Stimulated activated CD4-positive, alpha-beta T cell treated with anti-CD3 and anti-CD28 coated beads, Interleukin-2, amount 100 ng/mL, for 24 hours (primary cell): ENCODE measurements at regions not wholly inside any gene's neighbourhood (a gene's known extent, or its start where the extent isn't known, plus 50 kb on each side); places are given as distances from the start of the nearest gene placed in this dataset.

Experiments
- DNase-seq, 2 donors: peaks; one replicate each; pipeline ENCODE4 v3.0.0-alpha.2; 2020

- no peak for DNase-seq
Measured at GRCh38 chr3:148240351-148240750, 457.4 kb upstream of the AGTR1 start.

DNA sequence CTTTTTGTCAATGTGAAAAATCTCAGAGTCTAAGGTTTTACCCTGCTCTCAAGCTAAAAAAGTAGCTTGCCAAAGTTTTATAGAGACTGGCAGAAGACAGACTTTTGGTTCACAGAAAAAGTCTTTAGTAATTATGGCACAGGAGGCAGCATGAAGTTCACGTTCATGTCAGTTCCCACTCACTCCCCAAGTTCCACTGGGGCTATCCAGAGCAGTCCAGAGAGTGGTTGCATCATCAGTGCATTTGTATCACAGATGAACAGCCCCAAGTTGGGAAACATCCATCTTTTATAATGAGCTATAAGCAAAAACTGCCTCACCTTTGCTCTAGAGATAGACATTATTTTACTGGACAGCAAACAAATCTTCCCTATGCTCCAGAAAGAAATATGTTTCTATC, 454.1 kb upstream of the AGTR1 start:
- no peak for DNase-seq

DNA sequence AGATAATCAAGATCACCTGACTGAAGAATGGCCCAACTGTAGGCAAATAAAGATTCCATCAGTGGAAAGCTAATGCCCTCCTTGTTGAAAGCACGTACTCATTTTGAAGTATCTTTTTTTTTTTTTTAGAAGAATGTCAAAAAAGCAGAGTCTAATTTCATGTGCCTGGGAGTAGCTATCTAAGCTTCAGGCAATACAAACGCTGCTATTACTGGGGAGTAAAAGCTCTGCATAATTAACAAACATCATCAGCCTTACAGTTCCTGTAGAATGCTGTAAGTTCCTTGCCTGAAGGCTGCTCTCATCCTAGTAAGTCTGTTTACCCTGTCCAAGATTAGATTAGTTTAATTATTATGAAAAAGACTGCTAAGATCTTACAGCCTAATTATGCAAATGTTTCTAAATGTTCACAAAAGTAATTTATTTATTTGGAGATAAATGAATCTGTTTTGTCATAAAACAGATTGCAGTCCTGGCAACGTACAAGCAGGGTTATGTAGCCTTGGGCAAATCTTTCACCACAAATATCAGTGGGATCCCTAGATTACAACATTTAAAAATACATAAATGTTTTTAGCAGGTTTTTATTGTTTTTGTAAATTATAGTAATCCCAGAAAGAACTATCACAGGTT, 451.3 kb upstream of the AGTR1 start:
- DNase-seq: no peak

GRCh38 chr3:148253713-148254112, 444.0 kb upstream of the AGTR1 start:
- no peak for DNase-seq

- no peak for DNase-seq
Measured at GRCh38 chr3:148254402-148254801, 443.3 kb upstream of the AGTR1 start.

DNA sequence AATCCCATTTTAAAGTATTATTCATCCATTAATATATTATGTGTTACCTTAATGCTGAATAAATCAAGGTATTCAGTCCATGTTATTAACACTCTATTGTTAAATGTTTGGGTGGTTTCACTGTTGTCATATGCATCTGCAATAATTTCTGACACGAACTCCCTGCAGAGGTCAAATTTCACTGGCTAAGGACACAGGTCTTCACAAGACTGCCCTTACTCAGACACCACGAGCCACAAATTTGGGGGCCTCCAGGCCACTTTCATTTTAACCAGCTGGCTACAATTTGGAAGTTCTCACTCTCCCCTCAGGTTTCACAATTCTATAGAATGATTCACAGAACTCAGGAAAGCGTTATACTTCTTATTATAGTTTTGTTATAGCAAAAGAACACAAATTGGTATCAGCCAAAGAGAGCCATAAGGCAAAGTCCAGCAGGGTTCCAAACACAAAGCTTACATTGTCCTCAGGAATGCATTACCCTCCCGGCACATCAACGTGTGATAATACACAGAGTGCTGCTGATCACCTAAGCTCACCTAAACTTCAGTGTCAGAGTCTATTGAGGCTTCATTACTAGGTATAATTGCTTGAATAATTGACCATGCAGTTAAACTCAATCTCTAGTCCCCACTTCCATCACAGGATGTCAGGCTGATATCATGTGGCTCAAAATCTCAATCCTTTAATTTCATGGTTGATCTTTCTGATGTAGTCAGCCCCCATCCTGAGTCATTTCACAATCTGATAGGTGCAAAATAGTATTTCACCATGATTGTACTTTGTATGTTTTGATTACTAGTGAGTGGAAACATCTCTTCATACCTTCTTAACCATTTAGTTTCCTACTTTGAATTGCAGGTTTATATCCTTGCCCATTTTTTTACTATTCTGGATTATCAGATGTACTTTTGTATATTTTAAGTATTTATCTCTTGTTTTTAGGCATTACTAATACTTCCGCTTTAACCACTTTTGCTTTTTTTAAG, 441.4 kb upstream of the AGTR1 start:
- no peak for DNase-seq

- no peak for DNase-seq
Measured at GRCh38 chr3:148262980-148263379, 434.7 kb upstream of the AGTR1 start.

- no peak for DNase-seq
Measured at GRCh38 chr3:148265841-148266240, 431.9 kb upstream of the AGTR1 start.

DNA sequence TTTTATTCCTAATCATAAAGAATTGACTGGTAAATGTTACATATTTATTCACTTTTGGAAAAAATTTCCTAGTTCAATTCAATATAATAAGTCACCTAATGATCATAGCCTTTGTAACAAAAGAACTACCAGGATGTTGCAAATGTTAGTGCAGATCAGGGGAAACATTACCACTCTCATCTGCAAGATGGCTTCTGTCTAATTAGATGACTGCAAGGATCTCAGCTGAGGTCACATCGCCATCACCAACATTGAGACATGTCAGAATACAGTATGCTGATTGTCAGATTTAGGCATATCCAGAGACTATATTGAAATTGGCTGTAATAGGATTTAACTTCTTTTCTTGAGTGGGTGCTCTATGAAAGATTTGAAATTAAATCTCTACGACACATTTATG, 431.4 kb upstream of the AGTR1 start:
- DNase-seq: no peak

- no peak for DNase-seq
Measured at GRCh38 chr3:148269816-148270215, 427.9 kb upstream of the AGTR1 start.

GRCh38 chr3:148280623-148281242, 417.0 kb upstream of the AGTR1 start:
- no peak for DNase-seq

DNA sequence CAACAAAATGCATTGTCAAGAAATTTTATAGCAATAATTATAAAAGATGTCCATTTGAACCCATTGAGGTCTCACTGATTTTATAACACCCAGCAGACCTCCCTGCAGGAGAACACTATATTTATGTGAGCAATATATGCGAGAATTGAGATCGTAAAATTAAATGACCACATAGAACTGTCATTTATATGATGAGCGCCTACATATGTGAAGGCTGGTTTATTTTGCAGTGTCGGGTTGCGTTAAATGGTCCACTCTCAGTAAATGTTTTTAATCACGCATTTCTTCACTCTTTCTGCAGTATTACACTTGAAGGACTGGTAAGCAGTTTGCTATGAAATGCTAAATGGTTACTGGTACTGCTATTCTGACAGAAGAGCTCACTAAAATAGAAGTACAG, 408.5 kb upstream of the AGTR1 start:
- no peak for DNase-seq

DNA sequence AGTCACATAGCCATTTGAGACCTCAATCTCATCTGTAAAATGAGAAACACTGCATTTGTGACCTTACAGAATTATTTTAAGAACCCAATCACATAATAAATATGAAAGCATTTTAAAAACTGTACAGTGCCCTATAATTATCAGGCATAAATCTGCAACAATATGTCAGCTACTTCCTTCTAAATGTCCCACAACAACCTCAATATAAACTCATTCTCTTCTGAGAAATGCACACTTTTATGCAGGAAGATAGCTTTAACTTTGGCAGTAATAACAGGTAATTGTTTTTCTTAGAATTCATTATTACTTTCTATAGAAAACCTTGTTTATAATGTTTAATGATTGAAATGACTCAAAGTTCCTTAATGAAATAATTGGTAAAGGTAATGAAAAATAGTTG, 400.7 kb upstream of the AGTR1 start:
- DNase-seq: no peak

DNA sequence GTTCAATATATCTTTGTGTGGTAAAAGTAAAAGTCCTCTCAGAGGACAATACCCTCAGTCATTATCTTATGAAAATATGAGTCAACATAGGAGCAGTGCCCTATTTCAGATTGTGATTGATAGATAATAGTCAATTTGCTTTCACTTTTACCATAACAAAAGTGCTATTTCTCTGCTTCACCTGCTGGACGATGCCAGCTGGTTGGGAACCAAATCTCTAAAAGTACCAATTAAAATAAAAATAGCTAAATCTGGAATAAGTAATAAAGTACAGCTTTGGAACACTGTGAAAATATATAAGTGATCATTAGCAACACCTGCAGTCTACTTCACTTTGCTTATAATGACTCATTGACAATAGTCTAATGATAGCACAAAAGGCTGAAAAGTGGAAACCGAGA, 390.3 kb upstream of the AGTR1 start:
- DNase-seq: no peak

GRCh38 chr3:148309390-148310035, 388.2 kb upstream of the AGTR1 start:
- DNase-seq: peak in 1 of 2 donors; percentile 6

DNA sequence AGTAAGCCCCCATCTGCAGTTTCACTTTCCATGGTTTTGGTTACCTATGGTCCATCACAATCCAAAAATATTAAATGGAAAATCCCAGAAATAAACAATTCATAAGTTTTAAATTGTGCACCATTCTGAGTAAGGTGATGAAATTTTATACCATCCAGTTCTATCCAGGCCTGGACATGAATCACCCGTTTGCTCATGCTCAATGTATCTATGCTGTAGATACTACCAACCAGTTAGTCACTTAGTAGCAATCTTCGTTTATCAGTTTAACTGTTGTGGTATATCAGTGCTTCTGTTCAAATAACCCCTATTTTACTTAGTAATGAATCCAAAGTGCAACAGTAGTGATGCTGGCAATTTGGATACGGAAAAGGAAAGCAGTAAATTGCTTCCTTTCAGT, 381.9 kb upstream of the AGTR1 start:
- DNase-seq: no peak

DNA sequence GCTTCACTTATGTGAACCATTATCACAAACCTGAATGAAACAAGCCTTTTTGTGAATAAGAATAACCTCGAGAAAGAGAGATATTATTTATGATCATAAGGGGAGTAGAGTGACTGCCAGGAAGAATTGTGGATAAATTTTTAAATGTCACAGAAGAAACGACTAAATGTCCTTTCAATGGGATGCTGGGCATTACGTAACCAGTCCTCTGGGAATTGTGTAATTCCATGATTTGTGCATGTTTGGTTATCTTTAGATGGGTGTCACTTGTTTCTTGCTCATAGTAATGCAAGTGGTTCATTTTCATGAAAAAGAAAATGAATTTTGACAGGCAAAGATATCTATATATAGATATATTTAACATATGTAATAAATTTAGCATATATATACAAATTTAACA, 379.5 kb upstream of the AGTR1 start:
- no peak for DNase-seq

DNA sequence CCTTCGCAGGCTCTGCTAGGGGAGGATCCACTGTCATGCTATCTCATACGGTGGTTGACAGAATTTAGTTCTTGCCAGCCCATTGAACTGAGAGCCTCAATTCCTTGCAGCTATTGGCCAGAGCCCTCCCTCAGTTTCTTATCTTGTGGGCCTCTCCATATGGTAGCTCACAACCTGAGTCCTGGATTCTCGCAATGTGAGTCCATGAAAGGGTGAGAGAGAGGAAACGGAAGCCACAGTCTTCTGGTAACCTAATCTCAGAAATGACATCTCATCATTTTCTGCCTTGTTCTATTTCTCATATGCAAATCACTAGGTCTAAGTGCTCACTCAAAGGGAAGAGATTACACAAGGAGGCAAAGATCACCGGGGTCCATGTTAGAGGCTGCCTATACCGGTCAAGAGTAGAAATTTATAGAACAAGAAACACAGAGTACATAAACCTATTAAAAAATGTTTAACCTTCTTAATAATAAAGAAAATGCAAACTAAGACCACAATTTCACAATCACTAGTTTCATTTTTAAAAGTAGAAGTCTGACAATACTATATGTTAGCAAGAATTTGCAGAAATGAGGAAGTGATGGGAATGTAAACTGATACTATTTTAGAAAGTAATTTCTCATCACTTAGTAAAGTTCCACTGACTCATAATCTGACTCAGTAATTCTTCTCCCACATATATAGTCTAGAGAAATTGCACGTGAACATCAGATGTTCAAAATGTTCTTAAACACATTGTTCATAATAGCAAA, 378.4 kb upstream of the AGTR1 start:
- no peak for DNase-seq

DNA sequence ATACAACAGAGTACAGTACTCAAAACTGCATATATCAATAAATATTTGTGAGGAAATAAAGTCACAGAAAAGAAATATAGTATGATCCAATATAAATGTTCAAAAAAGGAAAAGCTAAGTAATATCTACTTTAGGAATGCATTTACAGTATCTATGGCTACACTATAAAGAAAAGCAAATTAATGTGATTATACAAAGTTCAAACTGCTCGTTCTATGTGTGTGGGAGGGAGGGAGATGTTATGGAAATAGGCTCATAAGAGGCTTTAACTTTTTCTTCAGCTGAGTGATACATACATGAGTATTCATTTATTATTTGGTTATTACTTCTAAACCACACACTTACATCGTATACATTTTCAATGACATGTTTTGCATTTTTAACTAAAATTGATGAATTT, 377.7 kb upstream of the AGTR1 start:
- DNase-seq: no peak

GRCh38 chr3:148329481-148330235, 368.0 kb upstream of the AGTR1 start:
- DNase-seq: no peak

DNA sequence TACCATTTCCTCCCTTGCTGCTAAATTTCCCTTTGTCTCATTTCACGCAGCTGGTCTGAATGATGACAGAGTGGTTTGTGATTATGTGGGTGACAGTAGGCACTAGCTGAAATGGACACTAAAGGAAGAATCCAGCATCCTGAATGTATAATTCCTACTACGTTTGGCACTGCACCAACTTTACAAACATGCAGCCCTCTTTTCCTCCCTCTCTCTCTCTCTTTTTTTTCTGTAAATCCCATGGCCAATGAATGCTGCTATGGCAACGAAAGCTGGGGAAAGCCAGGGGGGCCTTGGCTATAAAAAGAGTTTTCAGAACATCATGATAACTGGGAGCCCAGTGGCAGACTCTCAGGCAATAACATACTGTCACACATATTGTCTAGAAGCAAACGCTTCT, 367.2 kb upstream of the AGTR1 start:
- no peak for DNase-seq
